A673 (cell line): ENCODE measurements at regions not wholly inside any gene's neighbourhood (a gene's known extent, or its start where the extent isn't known, plus 50 kb on each side); places are given as distances from the start of the nearest gene placed in this dataset.
A peak's percentile ranks its signal among the peaks of the same experiment; 100 is the strongest.

Experiments
- BruUV-seq: library from RNA; stranded (reverse); fragments of 400-500 nt; replicated peaks from 2 replicates; lab custom pipeline; 2021; lab: Mats Ljungman, UMichigan
- CTCF ChIA-PET: fragments of 300-600 bp; sonication (Branson Sonifier 250); formaldehyde crosslinking; loops from one replicate; lab custom pipeline; 2022; ENCODE audit warnings: antibody characterized with exemption; lab: Charles Lee
- POLR2A ChIA-PET: fragments of 300-600 bp; sonication (Branson Sonifier 250); formaldehyde crosslinking; loops from one replicate; lab custom pipeline; 2022; ENCODE audit warnings: antibody characterized with exemption; ENCODE audit not compliant: low non-redundant PET; lab: Charles Lee
- DNase-seq: peaks from one replicate; pipeline ENCODE4 v3.0.0-alpha.2; 2015; ENCODE audit warnings: low spot score
- H3K27ac ChIP-seq: fragments of 200-600 bp; sonication (generic); 2 replicates; pipeline ENCODE4 v1.5.1; 2016; ENCODE audit warnings: mixed run types, low read depth, mild to moderate bottlenecking, mixed read lengths, antibody characterized with exemption, low read length; ENCODE audit not compliant: poor library complexity, severe bottlenecking
- H3K27me3 ChIP-seq: fragments of 200-600 bp; sonication (generic); replicated peaks from 2 replicates; pipeline ENCODE4 v1.6.1; 2017; ENCODE audit warnings: mixed run types, low read depth, mild to moderate bottlenecking, mixed read lengths, antibody characterized with exemption, low read length; ENCODE audit not compliant: insufficient read depth, poor library complexity
- H3K36me3 ChIP-seq: fragments of 200-600 bp; sonication (generic); 2 replicates; pipeline ENCODE4 v1.6.1; 2016; ENCODE audit warnings: mixed run types, mild to moderate bottlenecking, mixed read lengths, antibody characterized with exemption, low read length; ENCODE audit not compliant: insufficient read depth, poor library complexity, severe bottlenecking
- H3K4me1 ChIP-seq: fragments of 200-600 bp; sonication (generic); 2 replicates; pipeline ENCODE4 v1.6.1; 2017; ENCODE audit warnings: mixed run types, mild to moderate bottlenecking, mixed read lengths, antibody characterized with exemption, low read length; ENCODE audit not compliant: insufficient read depth, poor library complexity, severe bottlenecking
- H3K4me3 ChIP-seq: fragments of 200-600 bp; sonication (generic); 2 replicates; pipeline ENCODE4 v1.5.1; 2016; ENCODE audit warnings: low read depth, mixed run types, mild to moderate bottlenecking, mixed read lengths, low read length; ENCODE audit not compliant: poor library complexity, severe bottlenecking
- H3K9me3 ChIP-seq: fragments of 200-600 bp; sonication (generic); 2 replicates; pipeline ENCODE4 v1.6.1; 2016; ENCODE audit warnings: mixed run types, low read depth, mild to moderate bottlenecking, mixed read lengths, antibody characterized with exemption, low read length; ENCODE audit not compliant: poor library complexity, severe bottlenecking
- EZH2 ChIP-seq: fragments of 200-600 bp; sonication (generic); IDR thresholded peaks from 2 replicates; pipeline ENCODE4 v1.6.1; 2017; ENCODE audit warnings: borderline replicate concordance, low read depth, mild to moderate bottlenecking, mixed read lengths, antibody characterized with exemption, low read length; ENCODE audit not compliant: poor library complexity, severe bottlenecking
- intact Hi-C: fragments of 100-400 bp; cut with micrococcal nuclease; formaldehyde crosslinking; loops from one replicate; pipeline ENCODE4 v1.10.0; 2022; ENCODE audit not compliant: unreplicated experiment
- TF ChIP-seq, protein P1 (sequence below): fragments of 300-800, 200-600 bp; sonication (generic); conservative IDR thresholded peaks from 2 replicates; pipeline ENCODE4 v1.5.1; 2017; ENCODE audit warnings: low read depth, mild to moderate bottlenecking, antibody characterized with exemption, low read length, moderate library complexity, mixed read lengths

DNA sequence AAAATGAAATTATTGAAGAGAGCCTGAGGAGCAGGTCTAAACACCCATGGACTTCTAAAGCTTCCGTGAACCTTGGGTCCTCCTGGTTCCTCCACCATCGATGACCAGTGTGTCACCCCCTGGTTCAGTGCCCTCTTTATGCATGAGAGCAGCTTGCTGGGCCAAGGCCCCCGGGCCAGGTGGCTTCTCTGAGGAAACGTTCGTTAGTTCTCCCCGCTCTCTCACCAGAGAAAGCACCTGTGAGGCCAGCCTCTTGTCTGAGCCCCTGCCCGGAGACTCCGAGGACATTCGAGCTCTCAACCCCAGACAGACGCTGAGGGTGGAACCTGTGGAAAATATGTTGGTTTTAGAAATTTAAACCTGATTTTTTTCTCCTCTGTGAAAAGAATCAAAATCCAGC lies 92.4 kb downstream of the GLI2 start:
- BruUV-seq, result no TSS peak
- Histone ChIP-seq H3K4me3 (no peak overlapping the region), H3K4me1 (peaks cover 18% of the 10 kb centered on the region), H3K36me3 (no peaks in the 10 kb centered on the region), H3K27ac (peak overlapping the region; percentile 47), H3K27me3 (no peaks in the 10 kb centered on the region), H3K9me3 (no peaks in the 10 kb centered on the region)
- no peak for DNase-seq
- intact Hi-C loops, result no loop called here
- CTCF ChIA-PET, result no interaction called here
- TF ChIP-seq, protein P1, sequence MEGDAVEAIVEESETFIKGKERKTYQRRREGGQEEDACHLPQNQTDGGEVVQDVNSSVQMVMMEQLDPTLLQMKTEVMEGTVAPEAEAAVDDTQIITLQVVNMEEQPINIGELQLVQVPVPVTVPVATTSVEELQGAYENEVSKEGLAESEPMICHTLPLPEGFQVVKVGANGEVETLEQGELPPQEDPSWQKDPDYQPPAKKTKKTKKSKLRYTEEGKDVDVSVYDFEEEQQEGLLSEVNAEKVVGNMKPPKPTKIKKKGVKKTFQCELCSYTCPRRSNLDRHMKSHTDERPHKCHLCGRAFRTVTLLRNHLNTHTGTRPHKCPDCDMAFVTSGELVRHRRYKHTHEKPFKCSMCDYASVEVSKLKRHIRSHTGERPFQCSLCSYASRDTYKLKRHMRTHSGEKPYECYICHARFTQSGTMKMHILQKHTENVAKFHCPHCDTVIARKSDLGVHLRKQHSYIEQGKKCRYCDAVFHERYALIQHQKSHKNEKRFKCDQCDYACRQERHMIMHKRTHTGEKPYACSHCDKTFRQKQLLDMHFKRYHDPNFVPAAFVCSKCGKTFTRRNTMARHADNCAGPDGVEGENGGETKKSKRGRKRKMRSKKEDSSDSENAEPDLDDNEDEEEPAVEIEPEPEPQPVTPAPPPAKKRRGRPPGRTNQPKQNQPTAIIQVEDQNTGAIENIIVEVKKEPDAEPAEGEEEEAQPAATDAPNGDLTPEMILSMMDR, result no peak
- no peak for TF ChIP-seq EZH2
- POLR2A ChIA-PET, result no interaction called here

DNA sequence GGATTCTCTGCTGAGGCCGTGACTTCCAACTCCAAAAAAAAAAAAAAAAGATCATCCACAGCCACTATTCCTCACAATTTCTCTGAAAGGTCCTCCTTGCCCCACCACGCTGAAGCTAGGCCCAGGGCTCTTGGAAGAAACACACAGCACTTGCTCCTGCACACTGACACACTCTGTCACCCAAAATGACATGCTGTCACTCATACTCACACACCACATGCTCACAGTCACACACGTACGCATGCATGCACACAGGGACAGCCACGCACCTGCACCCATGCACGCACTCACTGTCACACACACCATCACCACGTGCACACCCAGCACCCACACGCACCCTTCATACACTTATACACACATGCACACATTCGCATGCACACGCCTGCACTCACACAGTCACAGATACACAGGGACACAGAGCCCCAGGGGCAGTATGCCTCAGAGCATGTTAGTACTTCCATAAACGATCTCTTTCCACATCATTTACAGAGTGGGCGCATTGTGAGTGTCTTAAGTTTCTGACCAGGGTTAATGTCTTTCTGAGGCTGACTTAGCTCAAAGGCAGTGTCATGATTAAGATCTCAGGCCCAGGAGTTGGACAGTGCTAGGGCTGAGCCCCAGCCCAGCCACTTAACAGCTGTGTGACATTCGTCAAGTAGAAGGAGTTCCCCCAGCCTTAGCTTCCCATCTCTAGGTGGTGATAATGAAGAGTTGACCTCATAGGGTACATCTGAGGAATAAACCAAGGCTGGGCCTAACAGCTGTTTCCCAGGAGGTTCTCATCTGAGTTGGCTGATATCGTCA lies 93.4 kb downstream of the GLI2 start:
- POLR2A ChIA-PET, result no interaction called here
- no TSS peak for BruUV-seq
- Histone ChIP-seq H3K27me3 (no peaks in the 10 kb centered on the region), H3K36me3 (no peaks in the 10 kb centered on the region), H3K9me3 (no peaks in the 10 kb centered on the region), H3K4me3 (no peak overlapping the region), H3K4me1 (peaks cover 18% of the 10 kb centered on the region), H3K27ac (no peak overlapping the region)
- no peak for DNase-seq
- CTCF ChIA-PET, result no interaction called here
- TF ChIP-seq, protein P1, result no peak
- TF ChIP-seq EZH2, result no peak
- intact Hi-C loops, result no loop called here

DNA sequence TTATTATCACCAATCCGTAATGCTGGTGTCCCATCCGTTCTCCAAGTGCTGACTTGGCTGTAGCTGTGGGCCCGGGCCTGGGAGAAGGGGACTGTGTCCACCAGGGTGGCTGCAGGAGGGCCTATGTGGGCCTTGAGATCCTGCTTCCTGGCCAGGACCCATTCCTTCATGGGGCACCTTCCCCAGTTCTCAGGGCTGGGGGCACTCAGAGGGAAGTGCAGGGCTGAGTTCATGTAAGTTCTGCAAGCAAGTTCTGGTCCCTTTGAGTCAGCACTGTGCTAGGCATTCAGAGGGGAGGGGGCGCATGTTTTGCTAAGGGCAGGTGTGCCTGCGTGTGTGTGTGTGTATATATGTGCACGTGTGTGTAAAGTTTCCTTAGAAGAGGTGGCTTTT lies 94.0 kb downstream of the GLI2 start:
- CTCF ChIA-PET, result no interaction called here
- H3K27ac ChIP-seq, result no peak overlapping the region
- no peaks in the 10 kb centered on the region for H3K9me3 ChIP-seq
- H3K27me3 ChIP-seq, result no peaks in the 10 kb centered on the region
- DNase-seq, result no peak
- TF ChIP-seq, protein P1, result no peak
- TF ChIP-seq EZH2, result no peak
- no TSS peak for BruUV-seq
- H3K4me3 ChIP-seq, result no peak overlapping the region
- intact Hi-C loops, result no loop called here
- no peaks in the 10 kb centered on the region for H3K36me3 ChIP-seq
- POLR2A ChIA-PET, result no interaction called here
- H3K4me1 ChIP-seq, result peaks cover 18% of the 10 kb centered on the region
